GM12878 (cell line): ENCODE measurements at regions not wholly inside any gene's neighbourhood (a gene's known extent, or its start where the extent isn't known, plus 50 kb on each side); places are given as distances from the start of the nearest gene placed in this dataset.

Source experiments
- ATAC-seq: fragments of 200-7000 bp; cut with Tn5 transposase; 3 replicates; pipeline ENCODE4 v1.9.1; 2020; ENCODE audit warnings: mild to moderate bottlenecking, moderate library complexity
- BruUV-seq: library from RNA; stranded (reverse); fragments of 400-500 nt; replicated peaks from 2 replicates; lab custom pipeline; 2021; lab: Mats Ljungman, UMichigan
- CTCF ChIA-PET: fragments of 300-600 bp; sonication (Branson Sonifier 250); formaldehyde crosslinking; extraction: SDS; loops from one replicate; lab custom pipeline; 2021; ENCODE audit warnings: inconsistent platforms; lab: Yijun Ruan, JAX
- POLR2A ChIA-PET: fragments of 350-600 bp; formaldehyde crosslinking; extraction: SDS; loops from one replicate; lab custom pipeline; 2021; ENCODE audit warnings: inconsistent platforms; lab: Charles Lee
- RAD21 ChIA-PET: fragments of 300-600 bp; sonication (Branson Sonifier 250); formaldehyde crosslinking; loops from one replicate; lab custom pipeline; 2023; ENCODE audit warnings: antibody characterized with exemption; ENCODE audit not compliant: unreplicated experiment; lab: Charles Lee
- SMC1A ChIA-PET: fragments of 300-600 bp; sonication (Branson Sonifier 250); formaldehyde crosslinking; loops from one replicate; lab custom pipeline; 2023; ENCODE audit not compliant: unreplicated experiment, uncharacterized antibody; lab: Charles Lee
- DNase-seq: peaks from one replicate; pipeline ENCODE4 v3.0.0-alpha.2; 2011; ENCODE audit warnings: low read depth, low spot score
- FAIRE-seq: peaks from 3 replicates; lab custom pipeline; 2011; peaks lifted over from hg19 to GRCh38; lab: Jason Lieb, UNC
- H2AFZ ChIP-seq: 2 replicates; pipeline ENCODE4 v1.6.0; 2011; ENCODE audit warnings: low read depth, low read length, control low read depth; ENCODE audit not compliant: control insufficient read depth
- H3K27ac ChIP-seq: 2 replicates; pipeline ENCODE4 v1.5.1; 2011; ENCODE audit warnings: control low read depth; ENCODE audit not compliant: control insufficient read depth, insufficient read depth
- H3K27me3 ChIP-seq, 2 experiments: replicated peaks in 1 of 2; 2 replicates each; pipeline versions ENCODE4 v1.6.0 to v1.6.1; 2011; ENCODE audit warnings: low read length in 1 of 2; ENCODE audit not compliant: control insufficient read depth in 2 of 2, insufficient read depth in 2 of 2
- H3K36me3 ChIP-seq, 2 experiments: 2 replicates each; pipeline ENCODE4 v1.5.1; 2011; ENCODE audit warnings: low read length in 1 of 2; ENCODE audit not compliant: control insufficient read depth in 2 of 2, insufficient read depth in 2 of 2
- H3K4me1 ChIP-seq: 2 replicates; pipeline ENCODE4 v1.6.1; 2011; ENCODE audit warnings: mild to moderate bottlenecking, low read length, moderate library complexity, mixed read lengths; ENCODE audit not compliant: control insufficient read depth, insufficient read depth
- H3K4me2 ChIP-seq: 2 replicates; pipeline ENCODE4 v1.6.0; 2011; ENCODE audit warnings: control low read depth; ENCODE audit not compliant: control insufficient read depth, insufficient read depth
- H3K4me3 ChIP-seq: fragments of 200-600 bp; sonication (generic); 2 replicates; pipeline ENCODE4 v1.5.1; 2016
- H3K79me2 ChIP-seq: 2 replicates; pipeline ENCODE4 v1.6.0; 2011; ENCODE audit warnings: low read length; ENCODE audit not compliant: control insufficient read depth, insufficient read depth
- H3K9ac ChIP-seq: 2 replicates; pipeline ENCODE4 v1.8.0; 2011; ENCODE audit warnings: low read length, control low read depth, mixed read lengths; ENCODE audit not compliant: control insufficient read depth, insufficient read depth
- H3K9me3 ChIP-seq: replicated peaks from 3 replicates; pipeline ENCODE4 v1.5.1; 2011; ENCODE audit warnings: mild to moderate bottlenecking, low read length; ENCODE audit not compliant: control insufficient read depth, insufficient read depth
- H4K20me1 ChIP-seq: 2 replicates; pipeline ENCODE4 v1.6.0; 2011; ENCODE audit not compliant: control insufficient read depth, insufficient read depth
- ATF2 ChIP-seq: IDR thresholded peaks from 2 replicates; pipeline ENCODE4 v1.6.1; 2012; ENCODE audit warnings: low read length, inconsistent platforms
- BCL11A ChIP-seq: IDR thresholded peaks from 2 replicates; pipeline ENCODE4 v1.6.1; 2011; ENCODE audit warnings: low read depth, low read length
- CBX5 ChIP-seq: sonication (generic); IDR thresholded peaks from 2 replicates; pipeline ENCODE4 v1.6.1; 2016; ENCODE audit warnings: low read depth, moderate library complexity, mild to moderate bottlenecking, inconsistent platforms
- GABPA ChIP-seq: IDR thresholded peaks from 2 replicates; pipeline ENCODE4 v1.6.1; 2014; ENCODE audit warnings: antibody characterized with exemption, low read depth, mild to moderate bottlenecking, inconsistent platforms
- IRF4 ChIP-seq: IDR thresholded peaks from 2 replicates; pipeline ENCODE4 v1.6.1; 2011; ENCODE audit warnings: low read depth, low read length
- MTA2 ChIP-seq: fragments of 450-650 bp; IDR thresholded peaks from 2 replicates; pipeline ENCODE4 v1.6.1; 2016; ENCODE audit warnings: low read depth, mild to moderate bottlenecking, moderate library complexity
- NR2C1 ChIP-seq: fragments of 450-650 bp; IDR thresholded peaks from 2 replicates; pipeline ENCODE4 v1.6.1; 2017; ENCODE audit warnings: antibody characterized with exemption, mild to moderate bottlenecking, moderate library complexity
- NRF1 ChIP-seq: conservative IDR thresholded peaks from 2 replicates; pipeline ENCODE4 v1.6.1; 2011; ENCODE audit warnings: mild to moderate bottlenecking, low read depth, low read length, improper control_type of control experiment
- PKNOX1 ChIP-seq: fragments of 450-650 bp; IDR thresholded peaks from 2 replicates; pipeline ENCODE4 v1.6.1; 2016; ENCODE audit warnings: mild to moderate bottlenecking
- POLR2A ChIP-seq: IDR thresholded peaks from 2 replicates; pipeline ENCODE4 v1.6.1; 2011; ENCODE audit warnings: low read depth, mild to moderate bottlenecking, low read length
- POLR2AphosphoS5 ChIP-seq: IDR thresholded peaks from 2 replicates; pipeline ENCODE4 v1.6.1; 2011; ENCODE audit warnings: mild to moderate bottlenecking, low read length, inconsistent platforms
- TBL1XR1 ChIP-seq: IDR thresholded peaks from 2 replicates; pipeline ENCODE4 v1.6.1; 2012; ENCODE audit warnings: low read depth, low read length, improper control_type of control experiment
- USF1 ChIP-seq: IDR thresholded peaks from 2 replicates; pipeline ENCODE4 v1.6.1; 2011; ENCODE audit warnings: borderline replicate concordance, low read depth, mild to moderate bottlenecking, moderate library complexity, mixed read lengths, low read length; ENCODE audit not compliant: insufficient read depth; ENCODE audit errors: extremely low read length
- ZZZ3 ChIP-seq: IDR thresholded peaks from 2 replicates; pipeline ENCODE4 v1.6.1; 2011; ENCODE audit warnings: low read depth; ENCODE audit not compliant: control insufficient read depth, insufficient read length
- WGBS: methylation state at CpG from one replicate; pipeline ENCODE4 v1.1.6; 2016; ENCODE audit warnings: low lambda C conversion rate; ENCODE audit not compliant: insufficient replicate concordance, insufficient coverage; ENCODE audit errors: missing lambda C conversion rate; 5-methylcytosine and 5-hydroxymethylcytosine counted together
- in situ Hi-C: fragments of 300-500 bp; cut with MboI; formaldehyde crosslinking; loops from 9 replicates; pipeline ENCODE4 v1.14.3; 2018; ENCODE audit warnings: mixed read lengths
- intact Hi-C: fragments of 100-400 bp; cut with micrococcal nuclease; formaldehyde crosslinking; loops from one replicate; pipeline ENCODE4 v1.14.2; 2022; ENCODE audit not compliant: unreplicated experiment

GRCh38 chr1:222093518-222093917, 351.6 kb upstream of the DUSP10 start:
- ChIA-PET CTCF (interaction anchor here (2.2 kb wide), 1 partner anchor 41 kb away, joined by 4 read pairs; no protein-coding TSS in a partner anchor), POLR2A (no interaction called here), RAD21 (no interaction called here), SMC1A (interaction anchor here (0.6 to 1.4 kb wide), 2 partner anchors 10 to 886 kb away, joined by 4 read pairs; no protein-coding TSS in a partner anchor)
- BruUV-seq = no TSS peak
- H3K4me1 ChIP-seq = no peaks in the 10 kb centered on the region
- no peaks in the 10 kb centered on the region for H4K20me1 ChIP-seq
- DNase-seq = no peak
- H3K27me3 ChIP-seq = no peaks in the 10 kb centered on the region
- H3K9ac ChIP-seq = no peak overlapping the region
- H3K4me3 ChIP-seq = no peak overlapping the region
- H3K79me2 ChIP-seq = no peaks in the 10 kb centered on the region
- no peak for FAIRE-seq
- H2AFZ ChIP-seq = no peak overlapping the region
- H3K27ac ChIP-seq = no peak overlapping the region
- WGBS = 39% methylated on average over 4 of the region's 4 CpGs
- H3K36me3 ChIP-seq = no peaks in the 10 kb centered on the region
- H3K9me3 ChIP-seq = no peaks in the 10 kb centered on the region
- H3K4me2 ChIP-seq = no peak overlapping the region
- in situ Hi-C loops (no loop called here), intact Hi-C loops (no loop called here)
- TF ChIP-seq PKNOX1 = no peak
- TF ChIP-seq USF1 = no peak
- no peak for TF ChIP-seq ZZZ3
- no peak for TF ChIP-seq NR2C1
- ATAC-seq = no peak

- Histone ChIP-seq H3K4me2 (no peak overlapping the region), H3K9ac (no peak overlapping the region), H2AFZ (no peak overlapping the region), H3K9me3 (no peaks in the 10 kb centered on the region), H3K36me3 (no peaks in the 10 kb centered on the region), H3K79me2 (no peaks in the 10 kb centered on the region), H3K4me1 (no peaks in the 10 kb centered on the region), H3K27ac (no peak overlapping the region), H3K27me3 (no peaks in the 10 kb centered on the region), H3K4me3 (no peak overlapping the region), H4K20me1 (no peaks in the 10 kb centered on the region)
- ChIA-PET POLR2A (no interaction called here), RAD21 (no interaction called here), CTCF (no interaction called here), SMC1A (interaction anchor here (0.7 kb wide), 1 partner anchor 9 kb away, joined by 3 read pairs; no protein-coding TSS in a partner anchor)
- DNase-seq (no peak), ATAC-seq (no peak), FAIRE-seq (no peak)
- intact Hi-C loops (no loop called here), in situ Hi-C loops (no loop called here)
- 44% methylated on average over 4 of the region's 4 CpGs for WGBS
- no TSS peak for BruUV-seq
- TF ChIP-seq BCL11A (no peak), NRF1 (no peak), POLR2A (no peak), MTA2 (no peak), POLR2AphosphoS5 (no peak), IRF4 (no peak), GABPA (no peak), TBL1XR1 (no peak), ATF2 (no peak), CBX5 (no peak)
These were observed 348.2 kb upstream of the DUSP10 start for GRCh38 chr1:222090103-222090502.
